Adrenal gland (tissue), 9 donors: ENCODE measurements at regions not wholly inside any gene's neighbourhood (a gene's known extent, or its start where the extent isn't known, plus 50 kb on each side); places are given as distances from the start of the nearest gene placed in this dataset.

Experiments used
- DNase-seq, 7 donors: peaks; one replicate each; pipeline ENCODE4 v3.0.0-alpha.2; 2019 to 2020
- H3K27ac ChIP-seq, 5 donors: fragments of 200-600 bp; sonication (generic) in 4 of 5; 1 replicate in 3 of 5; 2 replicates in 2 of 5; pipeline versions ENCODE4 v1.5.1 to v1.8.0; 2016 to 2020; ENCODE audit warnings: mild to moderate bottlenecking in 1 of 5
- H3K27me3 ChIP-seq: fragments of 200-600 bp; 2 replicates; pipeline ENCODE4 v1.8.0; 2021
- H3K36me3 ChIP-seq, 2 donors: fragments of 200-600 bp; replicated peaks in 1 of 2; 1 replicate in 1 of 2; 2 replicates in 1 of 2; pipeline versions ENCODE4 v1.5.1 to v1.8.0; 2018 to 2022
- H3K4me1 ChIP-seq, 2 donors: fragments of 200-600 bp; replicated peaks in 1 of 2; 1 replicate in 1 of 2; 2 replicates in 1 of 2; pipeline versions ENCODE4 v1.5.1 to v1.8.0; 2018 to 2021
- H3K4me3 ChIP-seq, 4 donors: fragments of 200-600 bp; sonication (generic) in 3 of 4; one replicate each; pipeline ENCODE4 v1.5.1; 2016 to 2018
- H3K9me3 ChIP-seq, 3 donors: fragments of 200-600 bp; sonication (generic) in 1 of 3; replicated peaks in 1 of 3; 1 replicate in 2 of 3; 2 replicates in 1 of 3; pipeline versions ENCODE4 v1.5.1 to v1.8.0; 2016 to 2021
- POLR2A ChIP-seq, 2 donors: fragments of 450-650 bp; IDR thresholded peaks; one replicate each; pipeline ENCODE4 v1.6.1; 2017; ENCODE audit warnings: antibody characterized with exemption in 2 of 2, mild to moderate bottlenecking in 2 of 2, moderate library complexity in 1 of 2
- WGBS, 4 donors: extraction: QIAGEN DNeasy Blood & Tissue Kit in 2 of 4; methylation state at CpG; one replicate each; pipeline versions ENCODE4 v1.1.5 to v1.1.7; 2013 to 2017; 5-methylcytosine and 5-hydroxymethylcytosine counted together
- intact Hi-C, 2 donors: fragments of 100-400 bp; cut with DNase I; formaldehyde crosslinking; loops; one replicate each; pipeline versions ENCODE4 v1.14.1 to v1.15.0; 2022 to 2023
- TF ChIP-seq, protein P1 (sequence below), 6 experiments: fragments of 450-650 bp in 4 of 6; fragments of 200-600 bp in 2 of 6; sonication (generic) in 1 of 6; IDR thresholded peaks; 1 replicate in 5 of 6; 2 replicates in 1 of 6; pipeline versions ENCODE4 v1.5.1 to v1.8.0; 2016 to 2021; ENCODE audit warnings: antibody characterized with exemption in 6 of 6, mild to moderate bottlenecking in 2 of 6, moderate library complexity in 1 of 6
- donor health status: healthy with polysubstance abuse.
- donor health status: Bipolar disorder and iron deficiency.
- donor health status: DM: yes; HTN: yes; CAD: no.
- donor health status: DM: no; HTN: no; CAD: no.
- donor health status: DM: no; HTN: no; CAD: no.

- TF ChIP-seq POLR2A (IDR thresholded peaks at IDR 0.05): no peak
- TF ChIP-seq, protein P1, sequence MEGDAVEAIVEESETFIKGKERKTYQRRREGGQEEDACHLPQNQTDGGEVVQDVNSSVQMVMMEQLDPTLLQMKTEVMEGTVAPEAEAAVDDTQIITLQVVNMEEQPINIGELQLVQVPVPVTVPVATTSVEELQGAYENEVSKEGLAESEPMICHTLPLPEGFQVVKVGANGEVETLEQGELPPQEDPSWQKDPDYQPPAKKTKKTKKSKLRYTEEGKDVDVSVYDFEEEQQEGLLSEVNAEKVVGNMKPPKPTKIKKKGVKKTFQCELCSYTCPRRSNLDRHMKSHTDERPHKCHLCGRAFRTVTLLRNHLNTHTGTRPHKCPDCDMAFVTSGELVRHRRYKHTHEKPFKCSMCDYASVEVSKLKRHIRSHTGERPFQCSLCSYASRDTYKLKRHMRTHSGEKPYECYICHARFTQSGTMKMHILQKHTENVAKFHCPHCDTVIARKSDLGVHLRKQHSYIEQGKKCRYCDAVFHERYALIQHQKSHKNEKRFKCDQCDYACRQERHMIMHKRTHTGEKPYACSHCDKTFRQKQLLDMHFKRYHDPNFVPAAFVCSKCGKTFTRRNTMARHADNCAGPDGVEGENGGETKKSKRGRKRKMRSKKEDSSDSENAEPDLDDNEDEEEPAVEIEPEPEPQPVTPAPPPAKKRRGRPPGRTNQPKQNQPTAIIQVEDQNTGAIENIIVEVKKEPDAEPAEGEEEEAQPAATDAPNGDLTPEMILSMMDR (IDR thresholded peaks at IDR 0.05): no peak
- intact Hi-C loops: no loop called here
- H3K9me3 ChIP-seq: no peaks in the 10 kb centered on the region
- H3K4me3 ChIP-seq: no peak overlapping the region
- 50 to 52% (median 51%) methylated on average over 5 of the region's 5 CpGs for WGBS, 4 donors
- H3K4me1 ChIP-seq: no peaks in the 10 kb centered on the region
- DNase-seq: no peak
- H3K36me3 ChIP-seq: no peaks in the 10 kb centered on the region
- no peak overlapping the region for H3K27ac ChIP-seq
- H3K27me3 ChIP-seq: no peaks in the 10 kb centered on the region
Measured at GRCh38 chr10:107666214-107666613, 501.7 kb upstream of the SORCS1 start.

GRCh38 chr10:107665459-107665858 is 501.0 kb upstream of the SORCS1 start:
- intact Hi-C loops: no loop called here
- WGBS, 4 donors: 77 to 84% (median 80%) methylated on average over 4 of the region's 4 CpGs
- no peak for DNase-seq
- TF ChIP-seq, protein P1 (IDR thresholded peaks at IDR 0.05): no peak
- TF ChIP-seq POLR2A (IDR thresholded peaks at IDR 0.05): no peak
- Histone ChIP-seq H3K27me3 (no peaks in the 10 kb centered on the region), H3K9me3 (no peaks in the 10 kb centered on the region), H3K36me3 (no peaks in the 10 kb centered on the region), H3K4me1 (no peaks in the 10 kb centered on the region), H3K27ac (no peak overlapping the region), H3K4me3 (no peak overlapping the region)

DNA sequence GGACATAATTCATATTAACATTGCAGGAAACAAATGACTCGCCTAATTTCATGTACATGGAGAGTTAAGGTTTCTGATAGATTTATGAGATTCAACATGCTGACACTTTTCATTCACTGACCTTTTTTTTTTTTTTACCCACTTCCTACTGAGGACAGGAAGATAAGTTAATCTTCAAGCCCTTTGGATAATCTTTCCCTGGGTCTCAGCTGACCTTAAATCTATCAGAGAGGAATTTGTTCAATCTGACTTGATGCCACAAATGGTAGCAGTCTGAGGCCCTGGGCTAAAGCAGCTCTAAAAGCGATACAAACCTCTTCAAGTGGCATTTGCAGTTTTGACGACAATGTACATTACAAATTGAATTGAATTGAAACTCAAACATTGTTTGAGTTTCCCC is 493.3 kb upstream of the SORCS1 start:
- intact Hi-C loops: no loop called here
- no peak overlapping the region for H3K4me3 ChIP-seq
- TF ChIP-seq, protein P1 (IDR thresholded peaks at IDR 0.05): no peak
- TF ChIP-seq POLR2A (IDR thresholded peaks at IDR 0.05): no peak
- H3K27ac ChIP-seq: no peak overlapping the region
- WGBS, 4 donors: 54 to 77% (median 63%) methylated on average over 3 of the region's 3 CpGs
- H3K27me3 ChIP-seq: no peaks in the 10 kb centered on the region
- no peak for DNase-seq
- H3K4me1 ChIP-seq: no peaks in the 10 kb centered on the region
- no peaks in the 10 kb centered on the region for H3K9me3 ChIP-seq
- H3K36me3 ChIP-seq: no peaks in the 10 kb centered on the region

- Histone ChIP-seq H3K4me1 (no peaks in the 10 kb centered on the region), H3K27ac (no peak overlapping the region), H3K4me3 (no peak overlapping the region), H3K36me3 (no peaks in the 10 kb centered on the region), H3K27me3 (no peaks in the 10 kb centered on the region), H3K9me3 (no peaks in the 10 kb centered on the region)
- intact Hi-C loops: no loop called here
- DNase-seq: no peak
- TF ChIP-seq, protein P1 (IDR thresholded peaks at IDR 0.05): no peak
- TF ChIP-seq POLR2A (IDR thresholded peaks at IDR 0.05): no peak
Measured at GRCh38 chr10:107656932-107657331, 492.4 kb upstream of the SORCS1 start.
